Right cardiac atrium (tissue), 5 donors: ENCODE measurements at regions not wholly inside any gene's neighbourhood (a gene's known extent, or its start where the extent isn't known, plus 50 kb on each side); places are given as distances from the start of the nearest gene placed in this dataset.

Source experiments
- ATAC-seq, 2 donors: fragments of 200-7000 bp; cut with Tn5 transposase; one replicate each; pipeline versions ENCODE4 v1.8.0 to v1.9.1; 2020; ENCODE audit warnings: moderate library complexity in 2 of 2, mild to moderate bottlenecking in 1 of 2
- DNase-seq, 3 donors: peaks; one replicate each; pipeline ENCODE4 v3.0.0-alpha.2; 2020
- H3K27ac ChIP-seq: one replicate; pipeline ENCODE4 v1.5.1; 2013; ENCODE audit warnings: mild to moderate bottlenecking, low read length, control low read depth, moderate library complexity
- H3K27me3 ChIP-seq: one replicate; pipeline ENCODE4 v1.6.1; 2013; ENCODE audit not compliant: control insufficient read depth, insufficient read depth
- H3K4me1 ChIP-seq: one replicate; pipeline ENCODE4 v1.6.1; 2013; ENCODE audit warnings: low read length; ENCODE audit not compliant: control insufficient read depth, insufficient read depth
- H3K4me3 ChIP-seq: one replicate; pipeline ENCODE4 v1.5.1; 2013; ENCODE audit warnings: low read length, control low read depth
- H3K9me3 ChIP-seq: one replicate; pipeline ENCODE4 v1.6.1; 2013; ENCODE audit warnings: low read length; ENCODE audit not compliant: control insufficient read depth
- WGBS: extraction: QIAGEN DNeasy Blood & Tissue Kit; methylation state at CpG from one replicate; pipeline ENCODE4 v1.1.7; 2013; 5-methylcytosine and 5-hydroxymethylcytosine counted together
- intact Hi-C, 4 donors: fragments of 100-400 bp; cut with DNase I; formaldehyde crosslinking; loops; one replicate each; pipeline versions ENCODE4 v1.11.0 to v1.14.0; 2022 to 2023
- donor health status: healthy with polysubstance abuse.
- donor health status: DM: no; HTN: yes; CAD: no.
- donor health status: DM: no; HTN: no; CAD: no.
- donor health status: DM: no; HTN: yes; CAD: no; lungs with severe emphysema.
- donor health status: DM: yes; HTN: yes; CAD: no.

- intact Hi-C loops, result no loop called here
- no peak overlapping the region for H3K27ac ChIP-seq
- no peak overlapping the region for H3K4me3 ChIP-seq
- no peaks in the 10 kb centered on the region for H3K27me3 ChIP-seq
- 86% methylated on average over 1 of the region's 1 CpG for WGBS
- no peaks in the 10 kb centered on the region for H3K9me3 ChIP-seq
- H3K4me1 ChIP-seq, result no peaks in the 10 kb centered on the region
- no peak for DNase-seq
- no peak for ATAC-seq
Measured at GRCh38 chr2:17276220-17276619, 242.0 kb downstream of the RAD51AP2 start.

DNA sequence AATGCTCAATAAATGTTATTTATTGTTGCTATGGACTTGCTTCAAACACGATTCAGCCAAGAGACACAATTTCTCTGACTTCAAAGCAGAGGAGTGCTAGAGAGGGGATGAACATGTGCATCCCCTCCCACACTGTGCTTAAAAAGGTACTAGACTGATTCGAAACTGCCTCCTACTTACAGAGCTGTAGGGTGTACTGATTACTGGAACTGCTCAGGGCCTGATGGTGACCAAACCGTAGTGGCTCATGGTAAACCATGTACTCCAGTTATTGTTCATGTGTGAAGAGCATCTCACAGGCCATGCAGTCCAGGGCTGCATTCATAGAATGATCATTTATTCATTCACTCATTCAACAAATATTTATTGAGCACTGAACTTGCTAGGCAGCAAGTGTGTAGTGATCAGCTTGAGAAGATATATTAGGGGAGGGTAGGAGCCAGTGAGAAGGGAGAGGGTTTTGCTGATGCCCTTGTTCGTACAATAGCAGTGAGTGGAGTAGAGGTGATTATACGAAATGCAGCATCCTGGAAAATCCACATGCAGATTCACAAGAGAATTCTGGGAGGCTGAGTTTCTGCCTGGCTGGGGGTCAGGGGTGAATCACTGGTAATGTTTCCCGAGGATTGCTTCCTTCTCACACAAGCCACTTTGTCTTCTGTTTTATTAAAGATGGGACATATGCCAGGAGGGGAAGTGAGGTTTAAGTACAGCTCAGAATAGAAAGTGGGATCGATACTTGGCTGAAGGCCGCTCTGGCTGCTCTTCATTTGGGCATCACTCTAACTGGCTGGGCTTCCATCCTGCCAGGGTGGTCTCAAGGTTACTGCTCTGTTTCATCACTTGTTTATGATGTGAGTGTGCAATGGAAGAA lies 245.4 kb downstream of the RAD51AP2 start:
- H3K4me1 ChIP-seq, result no peaks in the 10 kb centered on the region
- H3K4me3 ChIP-seq, result no peak overlapping the region
- no peak for ATAC-seq
- no peaks in the 10 kb centered on the region for H3K27me3 ChIP-seq
- WGBS, result 53% methylated on average over 8 of the region's 8 CpGs
- no peak for DNase-seq
- intact Hi-C loops, result no loop called here
- no peaks in the 10 kb centered on the region for H3K9me3 ChIP-seq
- H3K27ac ChIP-seq, result no peak overlapping the region

DNA sequence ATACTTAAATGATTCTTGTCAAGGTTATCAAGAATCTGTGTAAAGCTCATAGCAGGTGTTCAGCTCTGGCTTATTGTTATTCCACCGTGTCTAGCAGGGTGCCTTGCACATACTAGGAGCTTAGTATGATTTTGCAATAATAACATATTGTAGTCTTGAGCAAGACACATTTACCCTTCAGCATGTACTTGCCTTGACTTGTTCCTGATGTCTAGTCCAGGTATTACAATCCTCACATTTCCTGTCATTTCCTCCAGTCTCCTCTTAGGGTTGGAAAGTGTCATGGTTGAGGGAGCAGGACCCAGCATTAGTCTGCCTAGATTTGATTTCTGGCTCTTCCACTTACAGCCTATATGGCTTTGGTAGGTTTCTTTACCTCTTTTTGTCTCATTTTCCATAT lies 246.1 kb downstream of the RAD51AP2 start:
- intact Hi-C loops, result no loop called here
- DNase-seq (no peak), ATAC-seq (no peak)
- Histone ChIP-seq H3K4me3 (no peak overlapping the region), H3K4me1 (no peaks in the 10 kb centered on the region), H3K27ac (no peak overlapping the region), H3K27me3 (no peaks in the 10 kb centered on the region), H3K9me3 (no peaks in the 10 kb centered on the region)
- 90% methylated on average over 1 of the region's 1 CpG for WGBS

DNA sequence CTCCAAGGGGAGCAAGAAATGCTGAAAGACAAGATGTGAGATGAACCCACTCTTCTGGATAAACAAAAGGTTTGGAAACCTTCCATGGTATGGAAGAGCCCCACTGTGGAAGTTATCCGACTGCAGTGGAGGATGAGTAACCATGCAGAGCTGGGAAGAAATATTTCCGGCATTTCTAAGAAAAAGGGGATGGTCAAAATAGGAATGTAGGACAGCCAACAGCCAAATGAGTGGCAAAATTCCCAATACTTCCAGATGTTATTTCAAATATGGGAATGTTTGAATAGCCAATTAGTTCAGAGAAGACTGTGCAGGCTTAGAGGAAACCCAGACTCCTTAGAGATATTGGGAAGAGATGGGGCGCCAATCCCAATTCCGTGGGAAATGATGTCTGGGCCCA lies 246.8 kb downstream of the RAD51AP2 start:
- no peaks in the 10 kb centered on the region for H3K4me1 ChIP-seq
- no peak overlapping the region for H3K4me3 ChIP-seq
- no peaks in the 10 kb centered on the region for H3K27me3 ChIP-seq
- ATAC-seq (no peak), DNase-seq (no peak)
- intact Hi-C loops, result no loop called here
- 83% methylated on average over 4 of the region's 4 CpGs for WGBS
- H3K27ac ChIP-seq, result no peak overlapping the region
- no peaks in the 10 kb centered on the region for H3K9me3 ChIP-seq

DNA sequence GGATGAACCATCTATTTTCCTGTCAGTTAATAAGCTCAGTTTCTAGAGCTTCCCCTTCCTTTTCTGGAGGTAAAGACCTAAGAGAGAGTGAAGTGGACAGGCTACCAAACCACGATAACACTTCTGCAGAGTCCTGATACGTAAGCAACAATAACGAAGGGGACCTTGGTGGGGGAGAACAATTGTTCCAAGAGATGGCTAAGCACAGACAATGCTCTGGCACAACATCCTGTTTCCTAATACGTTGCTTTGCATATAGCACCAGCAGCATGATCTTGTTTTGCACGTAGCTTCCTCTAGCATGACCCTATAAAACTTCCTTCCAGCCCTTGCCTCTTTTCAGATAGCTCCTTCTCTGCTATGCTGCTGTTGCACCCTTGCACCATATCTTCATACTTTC lies 247.3 kb downstream of the RAD51AP2 start:
- H3K4me3 ChIP-seq, result no peak overlapping the region
- DNase-seq, result no peak
- H3K9me3 ChIP-seq, result no peaks in the 10 kb centered on the region
- no peak overlapping the region for H3K27ac ChIP-seq
- intact Hi-C loops, result no loop called here
- no peaks in the 10 kb centered on the region for H3K4me1 ChIP-seq
- no peaks in the 10 kb centered on the region for H3K27me3 ChIP-seq
- 55% methylated on average over 5 of the region's 5 CpGs for WGBS
- no peak for ATAC-seq

DNA sequence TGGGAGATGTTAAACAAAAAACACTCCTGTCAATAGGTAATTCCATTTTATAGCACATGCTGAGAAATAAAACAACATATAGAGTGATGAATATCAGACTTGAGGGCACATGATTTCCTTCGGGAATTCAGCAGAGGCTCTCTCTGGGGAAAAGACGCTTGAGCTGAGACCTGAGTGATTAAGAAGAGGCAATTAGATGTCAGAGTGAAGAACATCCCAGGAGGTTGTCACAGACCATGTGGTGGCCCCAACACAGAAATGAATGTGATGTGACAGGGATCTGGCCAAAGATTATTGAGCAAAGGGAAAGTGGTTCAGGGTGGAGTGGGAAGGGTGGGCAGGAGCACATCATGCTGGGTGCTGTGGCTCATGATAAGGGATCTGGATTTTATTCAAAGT lies 254.7 kb downstream of the RAD51AP2 start:
- no peaks in the 10 kb centered on the region for H3K9me3 ChIP-seq

GRCh38 chr2:17262854-17263569 lies 255.2 kb downstream of the RAD51AP2 start:
- Histone ChIP-seq H3K9me3 (no peaks in the 10 kb centered on the region), H3K4me1 (no peaks in the 10 kb centered on the region), H3K4me3 (no peak overlapping the region), H3K27me3 (no peaks in the 10 kb centered on the region), H3K27ac (no peak overlapping the region)
- intact Hi-C loops, result no loop called here
- ATAC-seq (no peak), DNase-seq (no peak)
- WGBS, result 85% methylated on average over 2 of the region's 2 CpGs

More for the DNA sequence above, 254.7 kb downstream of the RAD51AP2 start:
- Histone ChIP-seq H3K4me3 (no peak overlapping the region), H3K27ac (no peak overlapping the region), H3K4me1 (no peaks in the 10 kb centered on the region), H3K27me3 (no peaks in the 10 kb centered on the region)
- intact Hi-C loops, result no loop called here
- no peak for DNase-seq
- ATAC-seq, result no peak
- 62% methylated on average over 2 of the region's 2 CpGs for WGBS

- intact Hi-C loops, result no loop called here
- Histone ChIP-seq H3K4me3 (no peak overlapping the region), H3K4me1 (no peaks in the 10 kb centered on the region), H3K27ac (no peak overlapping the region), H3K9me3 (no peaks in the 10 kb centered on the region), H3K27me3 (no peaks in the 10 kb centered on the region)
- WGBS, result 90% methylated on average over 4 of the region's 4 CpGs
- ATAC-seq (no peak), DNase-seq (no peak)
Measured at GRCh38 chr2:17259613-17260012, 258.6 kb downstream of the RAD51AP2 start.

DNA sequence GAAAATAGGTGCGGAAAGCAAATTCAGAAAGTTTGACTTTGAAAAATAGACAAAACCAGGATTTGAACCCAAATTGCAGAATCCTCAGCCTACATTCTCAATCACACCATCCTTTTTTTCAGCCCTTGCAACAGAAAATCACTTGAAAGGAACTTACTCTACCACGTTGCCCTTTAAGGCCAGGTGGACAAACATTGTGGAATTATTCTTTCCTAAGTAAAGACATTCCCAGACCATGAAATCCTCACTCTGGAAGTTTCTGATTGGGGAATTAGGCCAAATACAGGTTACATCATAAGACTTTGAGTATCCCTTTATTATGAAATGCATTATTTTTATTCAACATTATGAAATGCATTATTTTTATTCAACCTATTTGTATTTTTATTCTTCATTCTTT lies 259.4 kb downstream of the RAD51AP2 start:
- Histone ChIP-seq H3K27ac (no peak overlapping the region), H3K4me1 (no peaks in the 10 kb centered on the region), H3K27me3 (no peaks in the 10 kb centered on the region), H3K4me3 (no peak overlapping the region), H3K9me3 (no peaks in the 10 kb centered on the region)
- intact Hi-C loops, result no loop called here
- 65% methylated on average over 2 of the region's 2 CpGs for WGBS
- no peak for ATAC-seq
- no peak for DNase-seq

DNA sequence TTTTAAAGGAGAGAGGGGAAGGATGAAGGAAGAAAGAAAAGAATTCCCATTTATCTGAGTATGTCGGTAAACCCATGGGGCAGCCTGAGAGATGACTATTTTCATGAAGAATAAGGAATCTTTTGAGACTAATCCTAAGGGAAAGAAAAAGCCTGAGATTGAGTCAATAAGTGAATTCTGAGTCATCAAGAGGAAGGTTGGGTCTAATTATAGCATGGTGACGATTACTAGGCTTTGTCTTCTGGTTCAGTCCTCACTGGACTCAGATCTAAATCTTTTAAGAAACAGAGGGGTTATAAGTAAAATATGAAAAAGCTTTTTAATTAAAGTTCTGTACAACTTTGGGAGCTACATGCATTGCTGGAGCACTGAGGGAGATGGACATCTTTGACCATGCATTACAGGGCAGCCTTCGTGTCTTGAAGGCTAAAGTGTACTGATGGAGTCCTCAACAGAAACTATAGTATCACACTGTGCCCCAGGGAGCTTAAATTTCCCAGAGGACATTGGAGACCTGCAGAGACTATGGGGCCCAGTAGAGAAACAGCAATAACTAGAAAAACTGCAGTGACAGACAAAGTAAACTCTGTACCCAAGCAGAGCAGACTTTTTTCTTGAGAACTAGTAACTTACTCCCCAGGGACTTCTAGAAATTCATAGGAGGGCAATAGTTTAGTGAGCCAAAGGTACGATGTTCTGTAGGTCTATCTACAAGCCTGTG lies 260.9 kb downstream of the RAD51AP2 start:
- Histone ChIP-seq H3K4me1 (no peaks in the 10 kb centered on the region), H3K4me3 (no peak overlapping the region), H3K27me3 (no peaks in the 10 kb centered on the region), H3K27ac (no peak overlapping the region), H3K9me3 (no peaks in the 10 kb centered on the region)
- no peak for ATAC-seq
- intact Hi-C loops, result no loop called here
- DNase-seq, result no peak
- WGBS, result 58% methylated on average over 4 of the region's 4 CpGs

GRCh38 chr2:17255071-17255470 lies 263.2 kb downstream of the RAD51AP2 start:
- no peaks in the 10 kb centered on the region for H3K4me1 ChIP-seq
- H3K27ac ChIP-seq, result no peak overlapping the region
- H3K4me3 ChIP-seq, result no peak overlapping the region
- intact Hi-C loops, result no loop called here
- H3K9me3 ChIP-seq, result no peaks in the 10 kb centered on the region
- no peak for DNase-seq
- no peak for ATAC-seq
- no peaks in the 10 kb centered on the region for H3K27me3 ChIP-seq
- WGBS, result 79% methylated on average over 2 of the region's 2 CpGs
